HuH-7.5 (cell line): ENCODE measurements at regions not wholly inside any gene's neighbourhood (a gene's known extent, or its start where the extent isn't known, plus 50 kb on each side); places are given as distances from the start of the nearest gene placed in this dataset.
"Not testable (repeated sequence)": the region's sequence is repeated elsewhere in the genome, so short reads cannot be mapped to it uniquely, and the experiment has no call there.

Experiments used
- DNase-seq: peaks from one replicate; pipeline ENCODE4 v3.0.0; 2011; ENCODE audit warnings: low spot score

DNA sequence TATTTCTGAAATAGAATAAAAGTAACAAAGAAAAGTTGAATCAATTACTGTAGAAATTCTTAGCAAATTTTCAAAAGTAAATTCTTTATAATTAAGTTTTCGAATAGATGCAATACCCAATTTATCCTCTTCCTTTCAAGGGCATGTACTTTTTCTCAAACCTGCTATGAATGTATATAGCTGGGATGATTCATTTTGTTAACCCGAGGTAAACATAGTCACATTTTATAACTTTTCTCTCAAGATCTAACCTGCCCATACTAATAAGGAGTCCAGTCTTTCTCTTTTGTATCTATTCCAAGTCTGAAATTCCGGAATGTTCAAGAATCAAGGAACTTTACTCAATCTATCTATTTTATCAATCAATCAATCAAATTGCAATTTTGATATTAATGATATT, 1072.9 kb downstream of the REEP3 start:
- DNase-seq = no peak

DNA sequence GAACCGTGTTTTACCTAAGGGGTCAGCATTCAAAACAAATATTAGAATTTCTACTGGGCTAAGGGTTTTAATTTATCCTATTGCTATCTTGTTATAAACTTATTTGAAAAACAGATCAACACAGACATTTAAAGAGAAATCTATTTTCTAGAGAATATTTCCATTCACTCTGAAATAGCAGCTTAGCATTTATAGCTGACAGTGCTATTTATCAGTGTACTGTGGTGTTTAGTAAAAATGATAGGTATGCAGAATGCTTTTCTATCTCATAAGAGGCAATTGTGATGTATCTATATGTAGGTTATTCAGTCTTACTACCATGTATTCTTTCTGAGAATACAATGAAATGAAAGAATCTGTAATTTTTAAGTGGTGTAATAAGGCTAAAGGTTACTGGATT, 1077.4 kb downstream of the REEP3 start:
- DNase-seq = no peak

DNA sequence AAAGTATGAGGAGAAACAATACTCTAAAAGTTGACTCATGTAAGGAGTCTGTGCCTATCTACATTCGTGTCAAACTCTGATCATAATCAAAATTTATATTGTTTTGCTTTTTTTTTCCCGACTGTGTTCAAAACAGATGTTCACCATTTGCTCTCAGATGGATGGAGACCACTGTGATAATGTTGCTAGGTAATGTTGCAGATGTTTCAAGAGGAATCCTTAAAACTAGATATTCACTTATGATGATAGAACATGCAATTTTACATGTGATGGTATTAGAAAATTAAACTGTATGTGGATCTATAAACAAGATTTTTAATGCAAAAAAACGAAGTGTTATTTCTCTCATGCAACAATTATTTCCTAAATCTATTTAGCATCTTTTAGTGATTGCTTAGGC, 1080.1 kb downstream of the REEP3 start:
- no peak for DNase-seq

DNA sequence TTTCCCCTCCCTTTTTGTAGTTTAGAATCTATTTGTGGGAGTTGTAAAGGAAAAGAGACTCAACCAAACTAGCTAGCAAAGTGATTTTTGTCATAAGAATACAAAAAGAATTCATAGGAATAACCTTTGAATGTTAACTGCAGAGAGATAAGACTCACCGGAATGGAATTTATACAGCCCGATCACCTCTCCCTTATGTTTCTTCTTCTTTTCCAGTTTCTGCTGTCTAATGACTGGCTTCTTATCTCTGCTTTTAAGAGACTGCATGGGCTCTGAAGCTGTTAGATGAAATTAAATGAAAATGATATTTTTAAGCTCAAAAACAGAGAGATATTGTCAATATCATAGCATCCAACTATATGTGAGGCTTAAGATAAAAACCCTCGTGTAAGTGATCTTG, 1095.9 kb downstream of the REEP3 start:
- DNase-seq = no peak

DNA sequence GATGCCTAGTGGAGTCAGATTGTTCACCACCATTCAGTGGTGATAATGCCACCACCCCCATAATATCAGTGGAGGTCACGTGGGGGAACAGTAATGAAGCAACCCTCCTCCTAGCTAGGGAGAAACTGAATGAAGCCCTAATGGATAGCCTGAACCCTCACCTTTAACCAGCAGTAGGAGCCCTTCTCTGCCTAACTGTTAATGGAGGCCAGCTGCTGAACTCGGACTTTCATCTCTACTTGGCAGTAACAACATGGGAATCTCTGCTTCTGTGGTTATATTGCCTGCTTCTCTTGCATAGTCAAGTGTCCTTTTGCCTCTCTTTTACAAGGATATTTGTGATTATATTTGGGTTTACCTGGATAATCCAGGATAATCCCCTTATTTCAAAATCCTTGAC, 1097.9 kb downstream of the REEP3 start:
- DNase-seq = no peak

DNA sequence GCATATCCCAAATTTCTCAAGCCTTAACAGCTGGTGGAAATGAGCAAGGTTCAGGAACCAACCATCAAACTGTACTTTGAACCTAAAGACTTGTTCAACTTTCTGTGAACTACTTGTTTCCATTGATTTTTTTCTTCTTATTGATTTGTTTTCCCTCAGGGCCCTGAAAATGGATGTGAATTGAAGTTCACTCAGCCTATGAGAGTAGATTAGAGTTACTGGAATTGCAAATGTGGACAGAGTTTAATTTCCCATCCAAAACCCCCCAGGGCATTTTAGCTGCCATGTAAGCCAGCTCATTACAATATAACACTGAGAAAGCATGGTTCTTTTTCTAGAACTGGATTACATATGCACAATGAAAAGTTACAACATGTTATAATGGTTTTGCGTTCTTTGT, 1105.7 kb downstream of the REEP3 start:
- no peak for DNase-seq

DNA sequence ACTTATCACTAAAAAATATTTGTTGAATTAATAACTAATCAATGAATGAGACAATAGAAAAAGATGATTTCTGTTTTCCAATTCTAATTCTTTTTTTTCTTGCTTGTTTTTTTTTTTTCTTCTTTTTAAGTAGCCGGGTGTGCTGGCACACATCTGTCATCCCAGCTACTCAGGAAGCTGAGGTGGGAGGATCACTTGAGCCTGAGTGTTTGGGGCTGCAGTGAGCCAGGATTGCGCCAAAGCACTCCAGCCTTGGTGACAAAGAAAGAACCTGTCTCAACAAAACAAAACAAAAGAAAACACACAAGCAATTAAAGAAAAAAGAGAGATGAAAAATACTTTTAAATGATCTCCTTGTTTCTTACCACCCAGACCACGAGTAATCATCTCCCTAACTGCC, 1109.3 kb downstream of the REEP3 start:
- no peak for DNase-seq

DNA sequence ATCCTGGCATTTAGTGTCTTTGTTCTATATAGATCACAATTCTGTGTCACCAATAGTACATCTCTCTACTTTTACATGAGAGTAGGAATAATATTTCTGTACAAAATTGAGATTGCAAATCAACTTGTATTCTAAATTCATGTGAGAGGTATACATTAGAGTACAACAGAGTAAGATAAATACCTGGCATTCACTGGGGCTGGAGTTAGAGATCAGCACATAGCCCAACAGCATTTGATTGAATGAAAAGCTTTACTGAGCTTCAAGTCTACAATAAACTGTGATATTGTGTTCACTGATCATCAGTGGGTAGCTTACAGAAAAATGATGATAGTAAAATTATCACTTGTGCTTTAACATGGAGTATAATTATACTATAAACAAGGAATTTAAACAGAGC, 1114.7 kb downstream of the REEP3 start:
- DNase-seq = no peak

DNA sequence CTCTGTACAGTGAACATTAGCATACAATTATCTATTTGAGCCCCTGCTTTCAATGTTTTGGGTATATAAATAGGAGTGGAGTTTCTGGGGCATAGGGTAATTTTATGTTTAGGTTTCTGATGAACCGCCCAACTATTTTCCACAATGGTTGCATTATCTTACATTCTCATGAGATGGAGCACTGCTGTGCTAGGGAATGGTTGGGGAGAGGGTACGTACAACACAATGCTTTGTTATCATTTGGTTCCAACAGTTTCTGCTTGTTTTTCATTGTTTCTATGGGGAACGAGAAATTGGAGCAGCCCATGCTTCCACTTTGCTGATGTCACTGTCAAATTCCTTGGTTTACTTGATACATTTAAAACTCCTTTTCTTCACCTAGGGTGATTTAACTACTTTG, 1115.3 kb downstream of the REEP3 start:
- no peak for DNase-seq

DNA sequence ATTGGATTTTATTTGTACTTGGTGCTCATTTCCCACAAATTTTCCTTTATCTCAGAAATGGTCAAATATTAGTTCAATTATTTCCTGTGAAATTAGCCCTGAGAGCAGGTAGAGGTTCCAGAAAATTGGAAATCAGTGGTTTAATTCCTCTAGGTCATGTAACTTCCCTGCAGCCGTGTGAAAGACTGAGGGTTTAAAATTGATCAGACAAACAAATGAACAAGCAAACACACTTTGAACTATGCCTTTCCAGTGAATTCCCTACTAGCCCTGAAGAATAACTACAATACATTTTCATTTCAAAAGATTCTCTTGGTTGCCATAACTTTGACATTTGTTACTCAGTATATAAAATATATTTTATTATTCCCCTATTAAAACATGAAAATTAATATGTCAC, 1116.7 kb downstream of the REEP3 start:
- DNase-seq = no peak

DNA sequence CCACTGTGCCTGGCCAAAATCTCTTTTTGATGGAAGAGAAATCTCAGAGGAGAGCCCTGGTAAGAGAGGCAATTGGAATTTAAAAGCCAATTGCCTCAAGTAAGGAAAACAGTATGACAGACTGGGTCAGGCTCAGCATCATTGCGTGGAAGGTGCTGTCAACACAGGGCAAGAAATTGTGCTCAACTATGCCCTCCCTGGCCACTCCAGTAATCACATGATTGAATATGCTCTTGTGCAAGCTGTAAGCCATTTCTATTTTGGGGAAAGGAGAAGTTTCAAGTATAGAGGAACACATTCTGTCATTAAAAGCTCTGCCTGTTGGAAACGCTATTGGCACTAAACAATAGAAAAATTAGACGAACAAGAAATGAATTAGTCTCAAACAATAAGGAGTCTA, 1127.7 kb downstream of the REEP3 start:
- no peak for DNase-seq

DNA sequence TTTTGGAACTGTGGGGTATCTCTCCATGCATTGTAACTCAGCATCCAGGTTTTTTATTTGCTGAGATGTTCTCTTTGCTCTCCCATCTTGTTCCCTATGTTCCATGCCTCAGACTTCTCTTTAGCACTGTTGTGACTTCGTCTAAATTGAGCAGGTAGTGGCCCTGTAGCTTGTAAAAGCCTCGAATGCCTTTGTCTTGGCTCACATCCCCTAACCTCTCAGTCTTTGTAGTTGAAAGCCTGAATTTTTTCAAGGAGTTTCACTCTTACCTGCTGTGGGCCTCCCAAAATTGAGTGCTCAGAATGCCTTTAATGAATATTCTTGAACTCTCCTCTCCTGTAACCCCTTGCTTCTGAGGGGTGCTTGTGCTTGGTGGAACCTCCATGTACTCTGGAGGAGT, 1137.3 kb downstream of the REEP3 start:
- DNase-seq = no peak

DNA sequence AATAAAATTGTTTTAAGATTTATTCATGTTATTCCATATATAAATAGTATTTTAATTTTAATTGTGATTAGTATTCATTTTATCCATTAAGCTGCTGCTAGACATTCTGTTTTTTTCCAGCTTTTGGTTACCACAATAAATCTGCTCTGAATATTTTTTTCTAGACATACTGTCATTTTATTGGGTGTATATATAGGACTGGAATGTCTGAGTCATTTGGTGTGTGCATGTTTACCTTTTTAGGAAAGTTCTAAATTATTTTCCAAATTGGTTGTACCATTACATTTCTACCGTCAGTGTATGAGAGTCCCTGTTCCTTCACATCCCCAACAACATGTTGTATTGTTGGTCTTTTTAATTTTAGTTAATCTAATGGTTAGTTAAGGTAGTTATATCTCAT, 1138.1 kb downstream of the REEP3 start:
- DNase-seq = no peak

DNA sequence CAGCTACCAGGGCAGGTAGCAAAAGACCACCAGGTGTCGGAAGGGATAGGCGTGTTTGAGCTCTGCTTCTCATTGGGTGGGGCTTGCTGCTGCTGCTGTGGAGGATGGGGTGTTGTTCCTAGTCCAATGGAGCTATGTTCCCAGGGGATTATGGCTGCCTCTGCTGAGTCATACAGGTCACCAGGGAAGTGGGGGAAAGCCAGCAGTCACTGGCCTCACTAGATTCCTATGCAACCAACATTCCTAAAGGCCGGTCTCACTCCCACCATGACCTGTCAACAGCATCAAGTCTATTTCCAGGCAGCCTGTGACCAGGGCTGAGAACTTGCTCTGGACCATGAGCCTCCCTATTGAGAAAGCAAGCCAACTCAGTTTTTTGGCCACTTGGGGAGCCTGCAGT, 1160.8 kb downstream of the REEP3 start:
- DNase-seq = no peak

DNA sequence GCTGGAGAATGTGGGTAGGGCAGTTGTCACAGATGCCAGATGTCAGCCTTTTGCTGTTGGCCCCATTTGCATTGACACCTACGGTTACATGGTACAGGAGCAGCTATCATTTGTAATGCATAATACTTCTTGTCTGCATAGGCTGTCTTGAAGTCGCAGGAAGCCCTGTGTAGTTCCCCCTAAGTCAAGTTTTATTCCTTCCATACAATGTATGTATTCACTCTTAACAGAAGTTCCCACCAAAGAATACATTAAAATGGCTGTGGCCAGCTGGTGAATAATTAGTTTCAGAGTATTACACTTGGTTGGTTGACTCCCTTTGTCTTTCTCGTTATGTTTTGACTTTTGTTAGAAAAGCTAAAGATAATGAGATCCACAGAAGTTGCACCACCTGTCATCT, 1169.0 kb downstream of the REEP3 start:
- DNase-seq = no peak

DNA sequence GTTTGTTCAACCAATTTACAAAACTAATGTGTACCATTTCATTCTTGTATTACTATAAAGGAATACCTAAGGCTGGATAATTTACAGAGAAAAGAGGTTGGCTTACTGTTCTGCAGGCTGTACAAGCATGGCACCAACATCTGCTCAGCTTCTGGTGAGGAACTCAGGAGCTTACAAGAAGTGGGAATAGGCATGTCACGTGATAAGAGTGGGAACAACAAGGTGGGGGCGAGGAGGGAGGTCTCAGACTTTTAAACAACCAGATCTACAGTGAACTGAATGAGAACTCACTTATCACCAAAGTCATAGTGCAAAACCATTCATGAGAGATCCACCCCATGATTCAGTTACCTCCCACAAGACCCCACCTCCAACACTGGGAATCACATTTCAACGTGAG, 1178.0 kb downstream of the REEP3 start:
- DNase-seq = no peak

DNA sequence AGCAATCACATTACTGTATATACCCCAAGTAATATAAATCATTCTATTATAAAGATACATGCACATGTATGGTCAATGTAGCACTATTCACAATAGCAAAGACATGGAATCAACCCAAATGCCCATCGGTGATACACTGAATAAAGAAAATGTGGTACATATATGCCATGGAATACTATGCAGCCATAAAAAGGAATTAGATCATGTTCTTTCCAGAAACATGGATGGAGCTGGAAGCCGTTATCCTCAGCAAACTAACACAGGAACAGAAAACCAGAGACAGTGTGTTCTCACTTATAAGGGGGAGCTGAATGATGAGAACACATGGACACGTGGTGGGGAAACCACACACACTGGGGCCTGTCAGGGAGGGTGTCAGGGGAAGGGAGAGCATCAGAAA, 1180.9 kb downstream of the REEP3 start:
- not testable (repeated sequence) for DNase-seq

DNA sequence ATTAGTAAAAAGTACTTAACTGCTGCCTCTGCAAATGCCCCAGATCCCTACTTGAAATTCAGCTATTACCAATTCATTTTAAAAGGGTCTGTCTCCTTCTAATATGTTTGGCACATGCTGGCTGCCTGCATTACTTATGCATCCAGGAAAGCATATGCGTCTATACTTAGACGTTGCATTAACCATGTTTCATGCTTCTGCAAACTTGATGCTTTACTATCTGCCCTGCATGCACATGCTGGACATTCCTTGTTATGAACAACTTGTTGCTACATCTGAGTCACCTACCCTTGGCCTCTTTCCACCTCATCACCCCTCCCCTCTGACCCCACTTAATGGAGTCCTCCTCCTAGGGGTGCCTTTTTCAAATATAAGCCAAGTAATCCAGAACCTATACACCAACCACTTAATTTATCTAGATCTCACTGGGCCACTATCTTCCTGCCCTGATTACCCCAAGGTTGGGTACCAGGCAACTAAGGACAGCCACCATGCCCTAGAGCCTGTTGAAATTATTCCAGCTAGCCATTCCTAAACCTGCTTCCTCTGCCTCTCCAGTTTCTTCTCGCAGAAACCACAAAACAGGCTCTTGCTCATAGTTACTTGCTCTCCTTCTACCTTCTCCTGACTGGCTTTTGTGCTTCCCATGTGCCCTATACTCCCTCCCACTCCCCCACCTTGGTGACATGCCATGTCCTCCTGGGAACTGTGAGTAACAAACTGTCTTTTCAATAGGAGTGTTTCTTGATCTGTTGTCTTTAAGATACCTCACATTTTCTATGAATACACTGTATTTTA, 1187.9 kb downstream of the REEP3 start:
- no peak for DNase-seq

DNA sequence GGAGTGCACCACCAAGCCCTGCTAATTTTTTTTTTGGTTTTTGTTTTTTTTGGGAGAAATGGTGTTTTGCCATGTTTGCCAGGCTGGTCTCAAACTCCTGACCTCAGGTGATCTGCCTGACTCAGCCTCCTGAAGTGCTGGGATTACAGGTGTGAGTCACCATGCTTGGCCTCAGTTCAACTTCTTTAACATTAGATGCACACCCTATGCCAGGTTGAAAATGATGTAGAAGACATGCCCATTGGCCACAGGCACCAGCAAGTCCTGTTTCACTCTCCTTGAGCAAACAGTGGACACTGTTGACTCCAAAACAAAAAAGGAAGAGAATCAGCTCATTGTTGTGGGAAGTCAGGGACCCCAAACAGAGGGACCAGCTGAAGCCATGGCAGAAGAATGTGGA, 1205.3 kb downstream of the REEP3 start:
- no peak for DNase-seq

DNA sequence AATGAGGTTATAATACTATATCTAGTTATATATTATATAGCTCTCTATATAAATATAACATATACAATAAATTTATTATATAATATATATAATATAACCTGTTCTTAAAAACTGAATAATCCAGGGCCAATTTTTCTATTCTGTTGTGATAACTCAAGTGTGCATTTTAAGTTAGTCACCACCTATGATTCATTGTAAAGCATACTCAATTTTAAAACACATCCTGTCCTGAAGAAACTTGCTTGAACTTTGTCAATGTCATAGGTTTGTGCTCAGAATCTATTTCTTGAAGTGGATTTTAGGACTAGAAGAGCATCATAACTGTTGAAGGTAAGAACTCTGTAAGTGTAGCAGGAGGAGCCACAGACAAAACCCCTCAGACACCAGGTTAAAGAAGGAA, 1209.8 kb downstream of the REEP3 start:
- no peak for DNase-seq

DNA sequence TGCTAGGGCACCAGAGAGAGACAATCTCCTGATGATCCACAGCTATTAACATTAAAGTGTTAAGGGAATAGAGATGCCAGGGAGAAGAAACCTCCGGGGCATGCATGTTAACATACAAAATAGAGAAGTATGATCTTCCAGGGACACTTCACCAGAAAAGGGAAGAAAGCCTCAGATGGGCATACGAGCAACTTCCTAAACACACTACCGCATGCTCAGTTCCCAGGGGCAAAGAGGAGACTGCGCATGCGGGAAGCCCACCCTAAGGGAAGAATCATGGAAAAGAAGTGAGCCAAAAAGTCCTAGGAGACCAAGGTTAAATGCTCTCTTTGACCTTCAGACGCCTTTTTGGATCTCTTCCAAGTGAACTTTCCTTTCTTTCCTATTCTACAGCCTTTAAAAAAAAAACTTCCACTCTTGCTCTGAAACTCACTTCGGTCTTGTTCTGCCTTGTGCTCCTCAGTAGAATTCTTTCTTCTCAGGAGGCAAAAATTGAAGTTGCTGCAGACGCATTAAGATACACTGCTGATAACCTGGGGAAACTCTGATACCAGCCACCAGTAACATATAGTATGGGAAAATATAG, 1211.3 kb downstream of the REEP3 start:
- no peak for DNase-seq

DNA sequence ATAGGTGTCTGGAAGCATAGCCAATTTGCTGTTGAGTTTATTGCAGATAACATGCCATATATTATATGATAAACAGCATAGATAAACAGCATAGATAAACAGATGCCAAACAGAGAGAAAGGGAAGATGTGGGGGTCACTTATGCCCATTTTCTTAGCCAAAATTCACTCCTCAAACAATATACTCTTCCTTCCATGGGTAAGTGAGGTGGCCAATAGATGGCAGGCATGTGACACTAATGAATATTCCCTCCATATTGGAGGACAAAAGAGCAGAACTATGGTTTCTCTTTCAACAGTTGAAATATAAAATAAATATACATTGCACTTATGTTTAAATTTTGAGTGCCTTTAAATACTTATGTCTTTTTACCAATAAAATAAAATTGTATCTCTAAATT, 1212.8 kb downstream of the REEP3 start:
- DNase-seq = peak; percentile 1

DNA sequence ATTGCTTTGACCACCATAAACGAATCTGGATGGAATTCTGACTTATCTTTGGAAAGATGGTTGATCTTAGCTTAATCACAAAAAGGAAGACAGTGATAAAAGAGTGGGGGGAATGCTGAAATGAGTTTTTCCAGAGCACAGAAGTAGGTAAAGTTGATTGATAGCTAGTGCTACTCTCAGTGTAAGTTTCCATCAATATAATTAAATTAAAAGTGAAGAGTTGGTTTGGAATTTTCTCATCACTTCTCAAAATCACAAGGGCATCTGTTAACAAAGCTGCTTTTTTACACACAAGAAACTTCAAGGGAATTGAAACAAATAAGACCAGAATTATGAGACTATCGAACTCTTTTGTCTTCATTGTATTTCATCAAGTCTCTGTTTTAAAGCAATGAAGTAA, 1217.3 kb downstream of the REEP3 start:
- DNase-seq = no peak

DNA sequence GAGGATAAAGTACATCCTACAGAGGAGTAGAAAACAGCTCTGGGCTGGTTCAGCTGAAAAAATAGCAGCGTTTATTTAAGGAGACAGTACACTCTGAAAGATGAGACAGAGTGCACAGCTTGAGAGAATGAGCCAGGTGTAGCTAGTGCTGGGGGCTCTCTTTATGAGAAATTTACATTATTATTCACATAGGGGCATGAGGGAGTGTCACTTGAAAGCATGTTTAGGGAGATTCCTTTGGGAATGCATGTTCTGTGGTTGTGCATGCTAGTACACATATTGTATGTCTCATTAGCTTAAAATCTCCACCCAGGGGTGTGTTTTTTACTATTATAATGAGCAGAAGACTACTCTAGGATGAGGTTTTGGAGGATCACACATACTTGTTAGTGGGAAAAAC, 1224.4 kb downstream of the REEP3 start:
- no peak for DNase-seq
